SK-N-MC (cell line): ENCODE measurements at regions not wholly inside any gene's neighbourhood (a gene's known extent, or its start where the extent isn't known, plus 50 kb on each side); places are given as distances from the start of the nearest gene placed in this dataset.
A peak's percentile ranks its signal among the peaks of the same experiment; 100 is the strongest.

ENCODE experiments used
- DNase-seq: peaks from one replicate; pipeline ENCODE4 v3.0.0-alpha.2; 2011; ENCODE audit warnings: low read depth, low spot score
- H3K27ac ChIP-seq: fragments of 200-600 bp; sonication (generic); 2 replicates; pipeline ENCODE4 v1.5.1; 2016; ENCODE audit warnings: mixed run types
- H3K36me3 ChIP-seq: fragments of 200-600 bp; sonication (generic); 2 replicates; pipeline ENCODE4 v1.6.1; 2017; ENCODE audit warnings: antibody characterized with exemption, low read length, mixed read lengths; ENCODE audit not compliant: insufficient read depth
- H3K4me3 ChIP-seq: fragments of 200-600 bp; sonication (generic); 2 replicates; pipeline ENCODE4 v1.5.1; 2016
- H3K9ac ChIP-seq: fragments of 200-600 bp; sonication (generic); 2 replicates; pipeline ENCODE4 v1.8.0; 2017; ENCODE audit warnings: mixed run types, mixed read lengths; ENCODE audit not compliant: insufficient read length
- H3K9me3 ChIP-seq: fragments of 200-600 bp; sonication (generic); 2 replicates; pipeline ENCODE4 v1.6.1; 2017; ENCODE audit warnings: low read depth, mild to moderate bottlenecking, antibody characterized with exemption, low read length, moderate library complexity, mixed read lengths
- EZH2 ChIP-seq: fragments of 200-600 bp; sonication (generic); IDR thresholded peaks from one replicate; pipeline ENCODE4 v1.6.1; 2017; ENCODE audit warnings: antibody characterized with exemption
- FOXP2 ChIP-seq: optimal IDR thresholded peaks from 2 replicates; pipeline ENCODE3; 2011; ENCODE audit warnings: mild to moderate bottlenecking, moderate library complexity; ENCODE audit not compliant: insufficient read depth; ENCODE audit errors: extremely low read length, control extremely low read depth
- POLR2AphosphoS5 ChIP-seq: IDR thresholded peaks from 2 replicates; pipeline ENCODE4 v1.6.1; 2012; ENCODE audit warnings: mild to moderate bottlenecking, low read depth, low read length, borderline replicate concordance

DNA sequence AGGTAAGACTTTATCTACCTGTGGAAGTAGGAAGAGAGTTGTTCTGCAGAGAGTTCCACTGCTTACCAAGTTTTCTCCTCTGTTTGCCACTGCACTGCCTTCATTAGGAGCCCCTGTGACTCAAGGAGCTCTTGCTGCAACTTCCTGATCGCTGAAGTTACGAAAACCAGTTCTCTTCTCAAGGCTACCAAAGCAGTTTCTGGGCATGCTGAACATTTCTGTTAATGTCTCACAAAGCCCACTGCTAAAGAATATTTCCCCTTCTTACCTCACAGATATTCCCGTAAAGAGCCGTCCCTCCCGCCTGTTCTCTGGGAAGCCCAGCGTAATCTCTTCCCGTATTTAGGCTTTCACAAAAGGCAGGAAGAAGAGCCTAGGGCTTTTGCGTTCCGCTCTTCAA, 82.6 kb upstream of the OXGR1 start:
- peaks cover 6% of the 10 kb centered on the region; the same call in 1 of the 2 replicates for H3K9me3 ChIP-seq
- no peak overlapping the region for H3K27ac ChIP-seq
- H3K9ac ChIP-seq: no peak overlapping the region
- TF ChIP-seq POLR2AphosphoS5 (no peak), FOXP2 (no peak), EZH2 (no peak)
- no peak for DNase-seq
- H3K36me3 ChIP-seq: no peaks in the 10 kb centered on the region
- H3K4me3 ChIP-seq: peak overlapping the region; percentile 66

DNA sequence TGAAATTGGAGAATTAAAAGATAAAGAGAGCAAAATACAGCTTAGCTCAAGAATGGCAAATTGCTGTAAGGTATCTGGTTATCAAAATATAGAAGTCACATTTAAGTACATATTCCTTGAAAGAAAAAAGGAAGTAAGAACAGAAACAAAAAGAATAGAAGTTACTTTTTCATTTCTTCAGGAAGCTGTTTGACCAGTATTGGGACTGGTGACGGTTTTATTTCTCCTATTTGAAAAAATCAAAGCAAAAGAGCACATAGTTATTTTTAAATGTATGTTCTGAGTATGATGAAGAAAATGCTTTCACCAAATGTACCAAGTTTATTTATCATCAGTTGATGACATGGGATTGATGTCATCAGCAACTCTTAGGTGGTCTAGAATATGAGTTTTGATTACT, 83.1 kb upstream of the OXGR1 start:
- Histone ChIP-seq H3K9me3 (peaks cover 6% of the 10 kb centered on the region; the same call in 1 of the 2 replicates), H3K36me3 (no peaks in the 10 kb centered on the region), H3K9ac (no peak overlapping the region), H3K27ac (no peak overlapping the region), H3K4me3 (peak overlapping the region; percentile 66)
- DNase-seq: no peak
- TF ChIP-seq FOXP2: no peak

- no peak overlapping the region for H3K4me3 ChIP-seq
- no peaks in the 10 kb centered on the region for H3K36me3 ChIP-seq
- no peak overlapping the region for H3K9ac ChIP-seq
- TF ChIP-seq POLR2AphosphoS5: no peak
- no peak for TF ChIP-seq EZH2
- TF ChIP-seq FOXP2: no peak
- H3K9me3 ChIP-seq: no peaks in the 10 kb centered on the region
- no peak overlapping the region for H3K27ac ChIP-seq
- no peak for DNase-seq
Measured at GRCh38 chr13:97079726-97080125, 85.5 kb upstream of the OXGR1 start.

GRCh38 chr13:97082461-97083207, 88.4 kb upstream of the OXGR1 start:
- Histone ChIP-seq H3K9me3 (no peaks in the 10 kb centered on the region), H3K9ac (no peak overlapping the region), H3K4me3 (no peak overlapping the region), H3K27ac (no peak overlapping the region), H3K36me3 (no peaks in the 10 kb centered on the region)
- TF ChIP-seq FOXP2: no peak
- TF ChIP-seq EZH2: no peak
- TF ChIP-seq POLR2AphosphoS5: no peak
- DNase-seq: no peak

GRCh38 chr13:97091196-97091595, 96.9 kb upstream of the OXGR1 start:
- TF ChIP-seq FOXP2 (no peak), EZH2 (no peak), POLR2AphosphoS5 (no peak)
- DNase-seq: no peak
- Histone ChIP-seq H3K27ac (no peak overlapping the region), H3K9ac (no peak overlapping the region), H3K9me3 (no peaks in the 10 kb centered on the region), H3K4me3 (no peak overlapping the region), H3K36me3 (no peaks in the 10 kb centered on the region)

DNA sequence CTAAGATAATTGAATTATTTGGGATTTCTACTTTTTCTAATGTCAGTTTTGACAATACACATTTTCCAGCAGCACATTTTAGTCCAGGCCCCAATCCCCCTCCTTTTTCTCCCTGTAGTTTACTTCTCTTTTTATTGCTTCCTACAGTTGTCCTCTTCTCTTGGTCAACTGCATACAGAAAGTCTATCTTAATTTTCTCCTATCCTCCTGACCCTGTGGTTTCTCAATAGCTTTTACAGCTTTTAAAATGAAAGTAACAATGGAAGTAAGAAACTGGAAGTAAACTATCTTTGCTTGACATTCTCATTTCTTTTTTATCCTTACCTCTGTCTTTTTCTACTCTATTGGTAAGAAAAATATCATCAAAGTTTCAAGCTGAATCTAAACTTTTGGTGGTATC, 106.5 kb upstream of the OXGR1 start:
- no peak for DNase-seq
- H3K27ac ChIP-seq: no peak overlapping the region
- H3K36me3 ChIP-seq: no peaks in the 10 kb centered on the region
- no peak overlapping the region for H3K4me3 ChIP-seq
- TF ChIP-seq EZH2: no peak
- TF ChIP-seq FOXP2: no peak
- no peak for TF ChIP-seq POLR2AphosphoS5
- no peaks in the 10 kb centered on the region for H3K9me3 ChIP-seq
- no peak overlapping the region for H3K9ac ChIP-seq

GRCh38 chr13:97101912-97102708, 107.8 kb upstream of the OXGR1 start:
- no peak overlapping the region for H3K9ac ChIP-seq
- no peak overlapping the region for H3K27ac ChIP-seq
- no peaks in the 10 kb centered on the region for H3K36me3 ChIP-seq
- TF ChIP-seq EZH2 (no peak), FOXP2 (no peak), POLR2AphosphoS5 (no peak)
- H3K9me3 ChIP-seq: no peaks in the 10 kb centered on the region
- no peak for DNase-seq
- no peak overlapping the region for H3K4me3 ChIP-seq

DNA sequence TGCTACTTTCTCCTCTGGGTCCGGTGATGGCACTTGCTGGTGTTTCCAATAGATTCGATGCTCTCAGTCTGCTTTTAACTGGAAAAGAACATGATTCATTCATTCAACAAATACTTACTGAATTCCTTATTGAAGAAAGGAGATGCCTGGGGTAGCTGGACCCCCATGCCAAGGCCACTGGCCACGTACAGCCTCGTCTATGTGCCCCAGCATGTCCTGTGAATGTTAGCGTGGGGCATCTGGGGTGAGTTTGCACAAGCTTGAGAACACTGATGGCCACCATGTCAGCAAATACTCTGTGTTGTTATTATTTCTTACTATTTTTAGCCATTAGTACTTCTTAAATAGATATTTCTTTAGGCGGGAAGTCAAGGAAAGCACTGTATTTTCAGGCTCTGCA, 112.0 kb upstream of the OXGR1 start:
- Histone ChIP-seq H3K9me3 (no peaks in the 10 kb centered on the region), H3K36me3 (no peaks in the 10 kb centered on the region), H3K4me3 (no peak overlapping the region), H3K9ac (no peak overlapping the region), H3K27ac (no peak overlapping the region)
- no peak for TF ChIP-seq EZH2
- TF ChIP-seq FOXP2: no peak
- TF ChIP-seq POLR2AphosphoS5: no peak
- no peak for DNase-seq

- no peaks in the 10 kb centered on the region for H3K9me3 ChIP-seq
- TF ChIP-seq FOXP2 (no peak), POLR2AphosphoS5 (no peak), EZH2 (no peak)
- H3K27ac ChIP-seq: no peak overlapping the region
- H3K36me3 ChIP-seq: no peaks in the 10 kb centered on the region
- no peak for DNase-seq
- H3K4me3 ChIP-seq: no peak overlapping the region
- H3K9ac ChIP-seq: no peak overlapping the region
Measured at GRCh38 chr13:97107815-97108529, 113.7 kb upstream of the OXGR1 start.
